Parathyroid adenoma (tissue), 2 donors: ENCODE measurements at regions not wholly inside any gene's neighbourhood (a gene's known extent, or its start where the extent isn't known, plus 50 kb on each side); places are given as distances from the start of the nearest gene placed in this dataset.

Source experiments
- H2AFZ ChIP-seq: fragments of 300-600 bp; sonication (generic); one replicate; pipeline ENCODE4 v1.7.0; 2017; ENCODE audit warnings: antibody characterized with exemption, mild to moderate bottlenecking
- H3K27ac ChIP-seq: fragments of 300-600 bp; sonication (generic); one replicate; pipeline ENCODE4 v1.7.0; 2017
- H3K27me3 ChIP-seq: fragments of 300-600 bp; sonication (generic); one replicate; pipeline ENCODE4 v1.7.0; 2017; ENCODE audit warnings: low read length; ENCODE audit not compliant: control insufficient read depth, insufficient read depth
- H3K36me3 ChIP-seq: fragments of 300-600 bp; sonication (generic); one replicate; pipeline ENCODE4 v1.7.0; 2017; ENCODE audit warnings: low read length; ENCODE audit not compliant: control insufficient read depth, insufficient read depth
- H3K4me1 ChIP-seq: fragments of 300-600 bp; sonication (generic); one replicate; pipeline ENCODE4 v1.7.0; 2017; ENCODE audit warnings: control low read depth
- H3K4me2 ChIP-seq: fragments of 300-600 bp; sonication (generic); one replicate; pipeline ENCODE4 v1.7.0; 2017; ENCODE audit warnings: low read length
- H3K4me3 ChIP-seq: fragments of 300-600 bp; sonication (generic); one replicate; pipeline ENCODE4 v1.7.0; 2017; ENCODE audit warnings: low read depth, low read length
- H3K79me2 ChIP-seq: fragments of 300-600 bp; sonication (generic); one replicate; pipeline ENCODE4 v1.7.0; 2017; ENCODE audit warnings: control low read depth
- H3K9ac ChIP-seq: fragments of 300-600 bp; sonication (generic); one replicate; pipeline ENCODE4 v1.7.0; 2017; ENCODE audit warnings: mild to moderate bottlenecking
- H3K9me3 ChIP-seq: fragments of 300-600 bp; sonication (generic); one replicate; pipeline ENCODE4 v1.7.0; 2017; ENCODE audit warnings: low read length; ENCODE audit not compliant: control insufficient read depth
- CTCF ChIP-seq: fragments of 300-600 bp; sonication (generic); IDR thresholded peaks from one replicate; pipeline ENCODE4 v1.7.0; 2017; ENCODE audit warnings: antibody characterized with exemption, mild to moderate bottlenecking
- donor health status: primary hyperparathyroidism.

GRCh38 chr6:9521152-9521530 is 893.7 kb downstream of the TFAP2A start:
- no peak overlapping the region for H2AFZ ChIP-seq
- H3K27ac ChIP-seq: no peak overlapping the region
- no peaks in the 10 kb centered on the region for H3K36me3 ChIP-seq
- H3K9me3 ChIP-seq: no peaks in the 10 kb centered on the region
- H3K79me2 ChIP-seq: no peaks in the 10 kb centered on the region
- no peak overlapping the region for H3K9ac ChIP-seq
- no peak for TF ChIP-seq CTCF
- H3K4me1 ChIP-seq: no peaks in the 10 kb centered on the region
- no peaks in the 10 kb centered on the region for H3K27me3 ChIP-seq
- H3K4me2 ChIP-seq: no peak overlapping the region
- H3K4me3 ChIP-seq: no peak overlapping the region

- no peaks in the 10 kb centered on the region for H3K4me1 ChIP-seq
- no peak overlapping the region for H2AFZ ChIP-seq
- H3K36me3 ChIP-seq: no peaks in the 10 kb centered on the region
- no peak overlapping the region for H3K27ac ChIP-seq
- H3K4me3 ChIP-seq: no peak overlapping the region
- H3K27me3 ChIP-seq: no peaks in the 10 kb centered on the region
- no peak overlapping the region for H3K4me2 ChIP-seq
- no peak overlapping the region for H3K9ac ChIP-seq
- H3K79me2 ChIP-seq: no peaks in the 10 kb centered on the region
- H3K9me3 ChIP-seq: no peaks in the 10 kb centered on the region
- TF ChIP-seq CTCF: no peak
These were observed 894.3 kb downstream of the TFAP2A start for GRCh38 chr6:9520417-9521151.

DNA sequence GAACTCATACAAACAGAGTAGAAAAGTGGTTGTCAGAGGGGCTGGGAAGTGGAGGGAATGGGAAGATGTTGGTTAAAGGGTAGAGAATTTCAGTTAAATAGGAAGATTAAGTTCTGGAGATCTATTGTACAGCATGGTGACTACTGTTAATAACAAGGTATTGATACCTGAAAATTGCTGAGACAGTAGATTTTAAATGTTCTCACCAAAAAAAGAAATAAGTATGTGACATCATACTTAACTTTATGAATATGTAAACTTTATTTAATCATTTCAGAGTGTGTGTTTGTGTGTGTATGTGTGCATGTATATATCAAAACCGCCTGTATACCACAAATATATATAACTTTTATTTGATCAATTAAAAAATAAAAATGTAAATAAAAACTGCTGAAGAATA is 896.4 kb downstream of the TFAP2A start:
- Histone ChIP-seq H3K9ac (no peak overlapping the region), H3K27me3 (no peaks in the 10 kb centered on the region), H3K4me1 (no peaks in the 10 kb centered on the region), H2AFZ (no peak overlapping the region), H3K4me3 (no peak overlapping the region), H3K36me3 (no peaks in the 10 kb centered on the region), H3K27ac (no peak overlapping the region), H3K4me2 (no peak overlapping the region), H3K79me2 (no peaks in the 10 kb centered on the region), H3K9me3 (no peaks in the 10 kb centered on the region)
- TF ChIP-seq CTCF: no peak

GRCh38 chr6:9517806-9518205 is 897.1 kb downstream of the TFAP2A start:
- Histone ChIP-seq H3K4me1 (no peaks in the 10 kb centered on the region), H3K27me3 (no peaks in the 10 kb centered on the region), H3K27ac (no peak overlapping the region), H3K4me2 (no peak overlapping the region), H3K9ac (no peak overlapping the region), H3K79me2 (no peaks in the 10 kb centered on the region), H2AFZ (no peak overlapping the region), H3K4me3 (no peak overlapping the region), H3K36me3 (no peaks in the 10 kb centered on the region), H3K9me3 (no peaks in the 10 kb centered on the region)
- TF ChIP-seq CTCF: no peak
